ENCODE measurements at regions not wholly inside any gene's neighbourhood (a gene's known extent, or its start where the extent isn't known, plus 50 kb on each side); places are given as distances from the start of the nearest gene placed in this dataset.

DNA sequence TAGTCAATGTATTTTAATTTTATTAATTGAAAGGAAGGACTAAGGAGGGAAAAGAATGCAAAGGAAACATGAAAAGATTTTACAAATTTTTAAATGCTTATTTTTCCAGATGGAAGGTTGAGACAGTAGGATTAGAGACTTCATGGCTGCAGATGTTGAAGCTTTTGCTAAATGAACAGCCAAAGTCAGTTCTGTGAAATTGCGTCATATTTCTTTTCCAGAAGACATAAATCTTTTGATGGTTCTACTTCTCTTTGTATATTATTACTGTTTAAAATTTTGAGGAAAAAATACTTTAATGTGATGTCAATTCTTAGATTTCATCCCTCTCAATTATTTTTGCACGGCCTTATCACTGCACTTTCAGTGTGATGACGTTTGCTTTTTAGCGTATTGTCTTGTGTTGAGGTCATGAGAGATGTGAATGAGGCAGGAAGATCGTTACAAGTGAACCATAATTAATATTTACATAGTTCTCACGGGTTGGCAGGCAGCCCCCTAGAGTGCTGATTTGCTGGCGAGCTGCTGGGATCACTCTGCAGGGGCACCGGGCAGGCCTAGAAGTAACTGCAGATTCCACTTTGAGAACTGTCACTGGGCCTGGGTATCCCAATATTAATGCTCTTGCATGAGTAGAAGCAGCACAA is 158.1 kb downstream of the TBXT start:
- no peak for DNase-seq

DNA sequence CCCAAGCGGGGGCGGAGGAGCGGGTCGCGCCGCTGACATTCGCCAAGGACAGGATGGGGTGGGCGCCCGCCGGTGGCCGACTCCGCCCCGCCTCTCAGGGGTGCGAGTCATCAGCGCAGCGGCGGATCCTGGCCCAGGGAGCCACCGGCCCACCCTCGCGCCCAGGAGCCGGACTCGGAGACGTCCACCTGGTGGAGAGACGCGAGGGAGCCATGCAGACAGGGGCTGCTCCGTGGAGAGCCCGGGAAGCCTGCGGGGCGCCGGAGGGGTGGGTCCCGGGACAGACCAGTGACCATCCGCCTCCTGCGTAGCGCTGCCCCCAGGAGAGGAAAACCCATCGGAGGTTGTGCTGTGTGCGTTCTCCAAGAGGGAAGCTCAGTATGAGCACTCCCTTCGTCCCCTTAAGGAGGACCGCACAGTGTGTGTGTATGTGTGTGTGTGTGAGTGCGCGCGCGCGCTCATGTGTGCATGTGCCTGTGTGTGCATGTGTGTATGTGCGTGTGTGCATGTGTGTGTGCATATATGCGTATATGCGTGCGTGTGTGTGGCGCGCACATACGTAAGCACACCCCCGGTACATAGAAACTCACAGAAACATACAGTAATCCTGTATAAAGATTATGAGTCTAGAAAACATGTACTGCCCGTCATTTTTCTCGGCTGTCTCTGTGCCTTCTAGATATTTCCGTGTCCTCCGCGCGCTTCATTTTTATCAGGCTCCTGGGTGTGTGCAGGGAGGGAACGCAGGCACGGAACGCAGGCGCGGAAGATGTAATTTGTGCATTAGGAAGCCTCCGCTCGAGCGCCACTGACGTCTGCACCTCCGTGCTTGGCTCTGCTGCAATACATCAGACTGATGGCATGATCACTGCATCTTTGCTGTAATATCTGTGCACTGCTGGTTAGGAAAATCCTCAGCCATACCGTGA is 158.9 kb downstream of the TBXT start:
- DNase-seq, result peak; percentile 75

DNA sequence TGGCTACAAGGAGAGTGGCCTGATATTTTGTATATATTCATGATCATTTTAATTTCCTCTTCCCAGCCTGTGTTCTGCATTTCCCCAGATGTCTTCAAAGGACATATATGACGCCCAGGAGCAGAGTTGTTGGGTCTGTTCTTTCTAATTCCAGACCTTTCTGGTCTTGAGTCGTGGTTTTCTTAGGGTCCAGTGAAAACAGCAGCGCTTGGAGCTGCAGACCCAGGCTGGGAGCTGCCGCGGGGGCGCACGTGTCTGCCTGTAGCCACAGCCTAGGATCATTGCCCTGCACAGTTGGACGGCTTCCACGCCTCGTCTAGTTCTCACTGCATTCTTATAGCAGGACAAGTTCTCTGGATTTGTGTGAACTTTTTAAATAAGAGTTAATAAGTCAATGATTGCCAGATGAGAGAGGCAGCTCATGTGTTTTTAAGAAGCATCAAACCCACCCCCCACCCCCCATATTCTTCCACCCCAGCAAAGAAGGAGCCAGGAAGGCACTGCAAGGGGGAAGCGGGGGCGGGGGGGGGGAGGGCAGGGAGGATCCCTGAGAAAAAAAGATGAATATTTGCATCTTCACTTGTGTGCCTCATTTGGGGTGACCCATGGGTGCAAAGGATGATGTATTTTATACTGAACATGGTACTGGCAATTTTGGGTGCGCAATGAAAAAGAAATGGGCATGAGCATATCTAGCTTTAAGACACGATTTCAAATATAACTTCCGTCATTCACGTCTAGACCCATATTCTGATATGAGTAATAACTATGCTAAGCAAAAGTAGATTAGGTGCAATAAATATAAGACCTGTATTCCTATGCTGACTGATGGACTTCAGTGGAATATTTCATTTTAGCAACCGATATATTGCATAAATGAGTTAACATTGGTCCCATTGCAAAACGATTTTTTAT is 160.0 kb downstream of the TBXT start:
- peak; percentile 82 for DNase-seq

DNA sequence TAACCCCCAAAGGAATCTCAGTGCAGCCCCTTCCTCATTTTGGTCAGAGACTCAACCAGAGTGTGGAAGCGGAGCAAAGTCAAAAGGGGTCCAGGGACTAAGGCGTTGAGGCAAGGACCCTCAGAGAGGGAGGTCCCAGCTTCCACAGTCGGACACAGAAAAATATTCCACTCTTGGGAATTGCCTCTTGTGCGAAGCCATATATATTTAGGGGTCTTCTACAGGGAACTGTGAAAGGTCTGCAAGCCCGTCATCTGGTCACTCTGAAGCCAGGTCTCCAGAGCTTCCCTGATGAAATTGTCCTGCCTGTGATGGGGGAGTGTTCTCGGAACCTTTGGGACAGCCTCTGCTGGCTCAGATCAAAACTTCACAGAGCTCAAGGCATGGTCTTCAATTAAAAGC is 160.8 kb downstream of the TBXT start:
- no peak for DNase-seq

GRCh38 chr6:166005944-166006899 is 161.4 kb downstream of the TBXT start:
- peak; percentile 90 for DNase-seq

GRCh38 chr6:166005401-166005943 is 162.2 kb downstream of the TBXT start:
- peak; percentile 44 for DNase-seq

GRCh38 chr6:166004876-166005275 is 162.8 kb downstream of the TBXT start:
- no peak for DNase-seq

DNA sequence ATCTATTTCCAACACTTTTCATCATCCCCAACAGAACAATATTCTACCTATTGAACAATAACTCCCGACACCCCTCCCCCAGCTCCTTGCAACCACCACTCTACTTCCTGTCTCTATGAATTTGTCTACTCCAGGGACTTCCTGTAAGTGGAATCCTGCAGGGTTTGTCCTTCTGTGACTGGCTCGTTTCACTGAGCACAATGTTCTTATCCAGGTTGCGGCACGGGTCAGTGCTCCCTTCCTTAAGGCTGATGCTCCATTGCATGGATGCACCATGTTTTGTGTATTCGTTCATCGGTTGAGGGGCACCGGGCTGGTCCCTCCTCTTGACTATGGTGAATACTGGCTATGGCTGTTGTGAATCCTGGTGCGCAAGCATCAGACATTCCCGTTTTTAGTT is 163.2 kb downstream of the TBXT start:
- no peak for DNase-seq

DNA sequence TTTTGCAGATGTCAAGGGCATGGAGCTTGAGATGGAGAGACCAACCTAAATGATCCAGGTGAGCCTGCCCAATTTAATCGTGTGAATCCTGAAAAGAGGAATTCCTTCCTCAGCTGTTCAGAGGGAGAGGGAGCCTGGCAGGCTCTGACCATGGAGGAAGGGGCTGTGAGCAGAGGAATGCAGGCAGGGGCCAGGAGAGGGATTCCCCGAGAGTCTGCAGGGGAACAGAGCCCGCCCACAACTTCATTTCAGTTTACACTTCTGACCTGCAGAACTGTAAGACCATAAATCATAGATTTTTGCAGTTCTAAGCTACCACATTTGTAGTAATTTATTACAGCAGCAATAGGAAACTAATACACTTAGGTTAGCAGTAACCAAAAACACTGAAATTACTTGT is 164.1 kb downstream of the TBXT start:
- DNase-seq, result peak; percentile 62

GRCh38 chr6:166001359-166001758 is 166.3 kb downstream of the TBXT start:
- no peak for DNase-seq

- no peak for DNase-seq
Measured at GRCh38 chr6:165999279-165999678, 168.4 kb downstream of the TBXT start.

DNA sequence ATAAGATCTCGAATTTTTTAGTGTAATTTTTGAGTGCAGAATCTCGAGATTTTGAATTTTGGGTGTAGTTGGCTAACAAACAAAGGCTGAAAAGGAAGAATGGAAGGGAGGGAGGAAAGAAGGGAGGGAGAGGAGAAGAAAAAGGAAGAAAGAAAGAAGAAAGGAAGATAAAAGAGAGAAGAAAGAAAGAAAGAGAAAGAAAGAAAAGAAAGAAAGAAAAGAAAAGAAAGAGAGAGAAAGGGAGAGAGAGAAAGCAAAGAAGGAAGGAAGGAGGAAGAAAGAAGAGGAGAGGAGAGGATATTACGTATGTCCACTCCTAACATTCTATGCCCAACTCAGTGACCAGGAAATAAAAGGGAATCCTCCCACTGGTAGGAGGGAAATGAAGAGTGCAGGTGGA is 169.6 kb downstream of the TBXT start:
- DNase-seq, result no peak

DNA sequence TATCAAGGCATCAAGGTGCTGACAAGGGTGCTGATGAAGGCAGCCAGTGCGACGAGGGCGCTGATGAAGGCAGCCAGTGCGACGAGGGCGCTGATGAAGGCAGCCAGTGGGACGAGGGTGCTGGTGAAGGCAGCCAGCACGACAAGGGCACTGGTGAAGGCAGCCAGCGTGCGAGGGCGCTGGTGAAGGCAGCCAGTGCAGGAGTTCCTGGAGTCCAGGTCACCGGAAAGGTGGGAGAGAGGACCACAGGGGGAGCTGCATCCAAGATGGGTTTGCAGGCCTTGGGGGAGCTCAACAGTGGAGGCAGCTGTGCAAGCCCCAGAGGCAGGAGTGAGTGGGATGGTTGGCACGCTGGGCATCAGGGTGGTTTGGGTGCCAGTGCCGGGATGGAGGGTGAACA is 176.3 kb downstream of the TBXT start:
- no peak for DNase-seq

GRCh38 chr6:165990216-165990615 is 177.4 kb downstream of the TBXT start:
- no peak for DNase-seq

GRCh38 chr6:165988757-165989456 is 178.7 kb downstream of the TBXT start:
- no peak for DNase-seq

DNA sequence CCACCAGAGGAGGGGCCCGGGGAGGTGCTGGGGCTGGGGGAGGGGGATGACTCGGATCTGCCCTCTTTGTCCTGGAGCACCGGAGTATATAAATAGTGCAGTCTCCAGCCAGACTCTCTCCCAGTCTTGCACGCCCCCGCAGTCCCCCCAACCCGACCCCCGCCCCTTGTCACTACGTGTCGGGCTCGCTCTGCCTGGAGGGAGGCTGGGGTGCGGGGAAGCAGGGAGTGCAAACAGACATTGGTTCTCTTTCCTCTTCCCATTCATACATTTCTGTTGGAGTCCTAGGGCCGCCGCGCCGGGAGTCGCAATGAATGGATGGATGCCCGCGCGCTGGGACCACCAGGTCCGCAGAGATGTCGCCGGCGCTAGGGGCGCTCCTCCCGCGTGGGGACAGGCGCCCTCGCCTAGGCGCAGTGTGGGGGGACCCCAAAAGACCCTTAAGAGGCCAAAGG is 179.3 kb downstream of the TBXT start:
- DNase-seq, result no peak

GRCh38 chr6:165987483-165988301 is 180.0 kb downstream of the TBXT start:
- DNase-seq, result peak; percentile 79

- no peak for DNase-seq
Measured at GRCh38 chr6:165986914-165987482, 180.7 kb downstream of the TBXT start.

DNA sequence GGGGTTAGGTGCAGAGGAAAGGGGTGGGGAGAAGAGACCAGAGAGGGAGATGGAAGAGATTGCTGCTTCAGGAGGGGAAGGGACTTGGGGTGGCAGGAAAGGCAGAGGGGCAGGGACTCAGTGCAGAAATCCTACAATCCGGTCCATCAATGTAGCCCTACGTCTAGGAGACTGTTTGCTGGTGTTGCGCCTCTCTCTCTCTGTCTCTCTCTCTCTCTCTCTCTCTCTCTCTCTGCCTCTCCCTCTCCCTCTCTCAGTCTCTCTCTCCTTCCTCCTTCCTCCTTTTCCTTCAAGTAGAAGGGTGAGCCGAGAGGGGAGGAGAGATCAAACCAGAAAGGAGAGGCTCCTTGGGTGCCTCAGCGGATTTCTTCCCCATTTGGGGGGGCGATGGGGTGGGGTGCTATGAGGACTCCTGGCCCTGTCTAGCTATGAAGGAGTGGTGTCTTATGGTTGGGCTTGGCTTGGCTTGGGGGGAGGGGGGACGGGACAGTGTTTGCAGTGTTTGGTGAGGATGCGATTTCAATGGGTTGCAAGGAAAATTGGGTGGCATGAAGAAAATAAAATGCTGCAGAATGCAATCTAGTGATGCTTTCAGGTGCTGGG is 181.2 kb downstream of the TBXT start:
- DNase-seq, result no peak
